DND-41 (cell line): ENCODE measurements at regions not wholly inside any gene's neighbourhood (a gene's known extent, or its start where the extent isn't known, plus 50 kb on each side); places are given as distances from the start of the nearest gene placed in this dataset.

Source experiments
- EZH2 ChIP-seq: IDR thresholded peaks from 3 replicates; pipeline ENCODE4 v1.6.1; 2012; ENCODE audit warnings: borderline replicate concordance, low read depth, mild to moderate bottlenecking, moderate library complexity, low read length, inconsistent platforms; ENCODE audit not compliant: severe bottlenecking
- TF ChIP-seq, protein P1 (sequence below): IDR thresholded peaks from 2 replicates; pipeline ENCODE4 v1.5.1; 2012; ENCODE audit warnings: borderline replicate concordance, low read length, moderate library complexity, mild to moderate bottlenecking; ENCODE audit not compliant: poor library complexity, severe bottlenecking; ENCODE audit errors: extremely low read depth

DNA sequence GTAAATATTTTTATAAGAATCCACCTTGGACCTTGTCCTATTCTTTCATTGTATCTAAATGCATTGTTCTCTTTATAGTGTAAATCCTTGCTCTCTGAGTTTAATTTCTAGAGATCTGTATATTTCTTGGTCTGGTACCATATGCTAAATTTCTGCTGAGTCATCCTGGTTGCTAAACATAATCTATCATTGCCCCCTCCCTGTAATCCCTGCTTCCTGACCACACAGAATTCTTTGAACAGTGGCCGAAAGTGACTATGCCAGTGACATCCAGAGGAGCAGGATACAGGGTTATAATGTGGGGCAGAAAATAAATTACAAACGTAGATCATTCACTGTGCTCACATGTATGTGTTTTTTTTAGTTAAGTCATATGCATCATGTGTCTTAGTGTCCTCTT is 143.1 kb downstream of the DIPK2A start:
- TF ChIP-seq, protein P1, sequence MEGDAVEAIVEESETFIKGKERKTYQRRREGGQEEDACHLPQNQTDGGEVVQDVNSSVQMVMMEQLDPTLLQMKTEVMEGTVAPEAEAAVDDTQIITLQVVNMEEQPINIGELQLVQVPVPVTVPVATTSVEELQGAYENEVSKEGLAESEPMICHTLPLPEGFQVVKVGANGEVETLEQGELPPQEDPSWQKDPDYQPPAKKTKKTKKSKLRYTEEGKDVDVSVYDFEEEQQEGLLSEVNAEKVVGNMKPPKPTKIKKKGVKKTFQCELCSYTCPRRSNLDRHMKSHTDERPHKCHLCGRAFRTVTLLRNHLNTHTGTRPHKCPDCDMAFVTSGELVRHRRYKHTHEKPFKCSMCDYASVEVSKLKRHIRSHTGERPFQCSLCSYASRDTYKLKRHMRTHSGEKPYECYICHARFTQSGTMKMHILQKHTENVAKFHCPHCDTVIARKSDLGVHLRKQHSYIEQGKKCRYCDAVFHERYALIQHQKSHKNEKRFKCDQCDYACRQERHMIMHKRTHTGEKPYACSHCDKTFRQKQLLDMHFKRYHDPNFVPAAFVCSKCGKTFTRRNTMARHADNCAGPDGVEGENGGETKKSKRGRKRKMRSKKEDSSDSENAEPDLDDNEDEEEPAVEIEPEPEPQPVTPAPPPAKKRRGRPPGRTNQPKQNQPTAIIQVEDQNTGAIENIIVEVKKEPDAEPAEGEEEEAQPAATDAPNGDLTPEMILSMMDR, result no peak
- no peak for TF ChIP-seq EZH2
